ENCODE measurements at regions not wholly inside any gene's neighbourhood (a gene's known extent, or its start where the extent isn't known, plus 50 kb on each side); places are given as distances from the start of the nearest gene placed in this dataset.

GRCh38 chr6:168934660-168935627 lies 318.7 kb downstream of the THBS2 start:
- TF ChIP-seq YY1 (IDR thresholded peaks at IDR 0.05; ENCODE audit: low read depth) (no peak), CTCF (IDR thresholded peaks at IDR 0.05) (no peak), EZH2phosphoT487 (IDR thresholded peaks at IDR 0.05; ENCODE audit: borderline replicate concordance, low read depth) (no peak)
